Ishikawa (cell line): ENCODE measurements at regions not wholly inside any gene's neighbourhood (a gene's known extent, or its start where the extent isn't known, plus 50 kb on each side); places are given as distances from the start of the nearest gene placed in this dataset.

Experiments used
- CEBPB ChIP-seq: IDR thresholded peaks from 2 replicates; pipeline ENCODE4 v1.6.1; 2012
- EGR1 ChIP-seq: IDR thresholded peaks from 2 replicates; pipeline ENCODE4 v1.6.1; 2012
- EP300 ChIP-seq: IDR thresholded peaks from 2 replicates; pipeline ENCODE4 v1.6.1; 2012; ENCODE audit warnings: borderline replicate concordance
- RAD21 ChIP-seq: IDR thresholded peaks from 2 replicates; pipeline ENCODE4 v1.6.1; 2012; ENCODE audit warnings: low read depth
- TAF1 ChIP-seq: IDR thresholded peaks from 2 replicates; pipeline ENCODE4 v1.6.1; 2012; ENCODE audit warnings: low read depth, mild to moderate bottlenecking
- TCF12 ChIP-seq: IDR thresholded peaks from 2 replicates; pipeline ENCODE4 v1.6.1; 2012; ENCODE audit warnings: low read depth
- TEAD4 ChIP-seq: IDR thresholded peaks from 2 replicates; pipeline ENCODE4 v1.6.1; 2012
- YY1 ChIP-seq: IDR thresholded peaks from 2 replicates; pipeline ENCODE4 v1.6.1; 2012; ENCODE audit warnings: low read depth
- ZBTB7A ChIP-seq: IDR thresholded peaks from 2 replicates; pipeline ENCODE4 v1.6.1; 2012; ENCODE audit warnings: low read depth
- TF ChIP-seq, protein P1 (sequence below): IDR thresholded peaks from 2 replicates; pipeline ENCODE4 v1.6.1; 2012; ENCODE audit warnings: low read depth, mild to moderate bottlenecking
- TF ChIP-seq, protein P2 (sequence below): IDR thresholded peaks from 2 replicates; pipeline ENCODE4 v1.6.1; 2012

DNA sequence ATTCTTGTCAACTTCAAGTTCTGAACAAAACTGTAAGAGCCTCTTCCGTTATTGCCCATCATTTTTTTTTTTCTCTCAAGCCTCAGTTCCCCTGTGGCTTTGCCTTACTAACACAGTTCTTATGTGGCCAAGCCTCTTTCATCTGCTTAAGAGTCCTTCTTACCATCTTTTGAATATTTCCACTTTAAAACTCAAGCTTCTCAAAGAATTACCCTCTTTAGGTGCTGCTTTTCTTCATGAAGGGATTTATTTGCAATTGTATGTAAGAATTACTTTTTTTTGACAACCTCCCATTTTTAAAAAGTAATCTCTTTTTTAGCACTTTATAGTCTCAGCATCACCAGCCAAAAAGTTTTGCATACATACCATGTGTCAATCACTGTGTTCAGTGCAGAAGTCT, 240.2 kb upstream of the RMST start:
- TF ChIP-seq ZBTB7A (no peak), CEBPB (no peak), EP300 (no peak), EGR1 (no peak), TAF1 (no peak), TEAD4 (no peak), RAD21 (no peak), TCF12 (no peak), YY1 (no peak)
- TF ChIP-seq, protein P1, sequence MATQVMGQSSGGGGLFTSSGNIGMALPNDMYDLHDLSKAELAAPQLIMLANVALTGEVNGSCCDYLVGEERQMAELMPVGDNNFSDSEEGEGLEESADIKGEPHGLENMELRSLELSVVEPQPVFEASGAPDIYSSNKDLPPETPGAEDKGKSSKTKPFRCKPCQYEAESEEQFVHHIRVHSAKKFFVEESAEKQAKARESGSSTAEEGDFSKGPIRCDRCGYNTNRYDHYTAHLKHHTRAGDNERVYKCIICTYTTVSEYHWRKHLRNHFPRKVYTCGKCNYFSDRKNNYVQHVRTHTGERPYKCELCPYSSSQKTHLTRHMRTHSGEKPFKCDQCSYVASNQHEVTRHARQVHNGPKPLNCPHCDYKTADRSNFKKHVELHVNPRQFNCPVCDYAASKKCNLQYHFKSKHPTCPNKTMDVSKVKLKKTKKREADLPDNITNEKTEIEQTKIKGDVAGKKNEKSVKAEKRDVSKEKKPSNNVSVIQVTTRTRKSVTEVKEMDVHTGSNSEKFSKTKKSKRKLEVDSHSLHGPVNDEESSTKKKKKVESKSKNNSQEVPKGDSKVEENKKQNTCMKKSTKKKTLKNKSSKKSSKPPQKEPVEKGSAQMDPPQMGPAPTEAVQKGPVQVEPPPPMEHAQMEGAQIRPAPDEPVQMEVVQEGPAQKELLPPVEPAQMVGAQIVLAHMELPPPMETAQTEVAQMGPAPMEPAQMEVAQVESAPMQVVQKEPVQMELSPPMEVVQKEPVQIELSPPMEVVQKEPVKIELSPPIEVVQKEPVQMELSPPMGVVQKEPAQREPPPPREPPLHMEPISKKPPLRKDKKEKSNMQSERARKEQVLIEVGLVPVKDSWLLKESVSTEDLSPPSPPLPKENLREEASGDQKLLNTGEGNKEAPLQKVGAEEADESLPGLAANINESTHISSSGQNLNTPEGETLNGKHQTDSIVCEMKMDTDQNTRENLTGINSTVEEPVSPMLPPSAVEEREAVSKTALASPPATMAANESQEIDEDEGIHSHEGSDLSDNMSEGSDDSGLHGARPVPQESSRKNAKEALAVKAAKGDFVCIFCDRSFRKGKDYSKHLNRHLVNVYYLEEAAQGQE: no peak
- TF ChIP-seq, protein P2, sequence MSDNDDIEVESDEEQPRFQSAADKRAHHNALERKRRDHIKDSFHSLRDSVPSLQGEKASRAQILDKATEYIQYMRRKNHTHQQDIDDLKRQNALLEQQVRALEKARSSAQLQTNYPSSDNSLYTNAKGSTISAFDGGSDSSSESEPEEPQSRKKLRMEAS: no peak
